HCT116 (cell line): ENCODE measurements at regions not wholly inside any gene's neighbourhood (a gene's known extent, or its start where the extent isn't known, plus 50 kb on each side); places are given as distances from the start of the nearest gene placed in this dataset.

Source experiments
- ATAC-seq: fragments of 200-7000 bp; cut with Tn5 transposase; 2 replicates; pipeline ENCODE4 v1.9.1; 2020; ENCODE audit warnings: mild to moderate bottlenecking, moderate library complexity
- BruUV-seq: library from RNA; stranded (reverse); fragments of 400-500 nt; replicated peaks from 2 replicates; lab custom pipeline; 2021; lab: Mats Ljungman, UMichigan
- CTCF ChIA-PET: fragments of 300-600 bp; sonication (Branson Sonifier 250); formaldehyde crosslinking; loops from one replicate; lab custom pipeline; 2021; ENCODE audit warnings: antibody characterized with exemption; lab: Charles Lee
- POLR2A ChIA-PET: fragments of 300-600, 350-600 bp; sonication (Branson Sonifier 250); formaldehyde crosslinking; loops from one replicate; lab custom pipeline; 2021; ENCODE audit warnings: antibody characterized with exemption; lab: Charles Lee
- RAD21 ChIA-PET, 2 experiments: fragments of 300-600 bp; sonication (Branson Sonifier 250); formaldehyde crosslinking; loops; one replicate each; lab custom pipeline; 2023; ENCODE audit warnings: low total read pairs in 2 of 2; ENCODE audit not compliant: uncharacterized antibody in 2 of 2, unreplicated experiment in 2 of 2, low non-redundant PET in 1 of 2; lab: Charles Lee
- DNase-seq: peaks from one replicate; pipeline ENCODE4 v3.0.0-alpha.2; 2010; ENCODE audit warnings: low read depth, low spot score
- H2AFZ ChIP-seq: fragments of 200-600 bp; shearing (Covaris generic), sonication (generic); 2 replicates; pipeline ENCODE4 v1.6.1; 2017; ENCODE audit warnings: low read depth, mixed run types, mixed read lengths, antibody characterized with exemption, low read length; ENCODE audit not compliant: poor library complexity, severe bottlenecking
- H3K27ac ChIP-seq: 2 replicates; pipeline ENCODE4 v1.5.1; 2012; ENCODE audit warnings: low read depth, low read length
- H3K27me3 ChIP-seq: fragments of 200-600 bp; sonication (generic); 2 replicates; pipeline ENCODE4 v1.6.1; 2016; ENCODE audit warnings: mixed run types, low read length, mixed read lengths; ENCODE audit not compliant: insufficient read depth
- H3K36me3 ChIP-seq, 2 experiments: fragments of 200-500 bp in 1 of 2; fragments of 200-600 bp in 1 of 2; sonication (Bioruptor generic) in 1 of 2; sonication (generic) in 1 of 2; 2 replicates each; pipeline versions ENCODE4 v1.5.1 to v1.6.1; 2014 to 2016; ENCODE audit warnings: low read length in 2 of 2, inconsistent platforms in 1 of 2, mixed read lengths in 1 of 2, mixed run types in 1 of 2; ENCODE audit not compliant: insufficient read depth in 2 of 2, control insufficient read depth in 1 of 2
- H3K4me1 ChIP-seq, 2 experiments: fragments of 200-600 bp in 1 of 2; sonication (generic) in 1 of 2; 2 replicates each; pipeline versions ENCODE4 v1.5.1 to v1.6.1; 2012 to 2017; ENCODE audit warnings: low read length in 2 of 2, inconsistent platforms in 1 of 2, mild to moderate bottlenecking in 1 of 2, mixed read lengths in 1 of 2, mixed run types in 1 of 2, moderate library complexity in 1 of 2; ENCODE audit not compliant: insufficient read depth in 2 of 2, control insufficient read depth in 1 of 2
- H3K4me2 ChIP-seq: fragments of 200-600 bp; sonication (generic); 2 replicates; pipeline ENCODE4 v1.6.1; 2017; ENCODE audit warnings: mixed run types, low read length, mixed read lengths
- H3K4me3 ChIP-seq, 2 experiments: fragments of 200-600 bp in 1 of 2; sonication (generic) in 1 of 2; replicated peaks in 1 of 2; 2 replicates each; pipeline ENCODE4 v1.5.1; 2011 to 2016; ENCODE audit warnings: low read length in 2 of 2, control low read depth in 1 of 2, low read depth in 1 of 2, mild to moderate bottlenecking in 1 of 2, mixed read lengths in 1 of 2, mixed run types in 1 of 2
- H3K79me2 ChIP-seq: fragments of 200-600 bp; sonication (generic); 2 replicates; pipeline ENCODE4 v1.6.1; 2017; ENCODE audit warnings: mild to moderate bottlenecking, mixed run types, low read length, moderate library complexity, mixed read lengths; ENCODE audit not compliant: insufficient read depth
- H3K9ac ChIP-seq: fragments of 200-600 bp; sonication (generic); 2 replicates; pipeline ENCODE4 v1.6.1; 2016; ENCODE audit warnings: low read length, mixed read lengths
- H3K9me2 ChIP-seq: fragments of 200-600 bp; sonication (generic), shearing (Covaris generic); 2 replicates; pipeline ENCODE4 v1.6.1; 2017; ENCODE audit warnings: mixed run types, mild to moderate bottlenecking, moderate library complexity; ENCODE audit not compliant: insufficient read depth
- H3K9me3 ChIP-seq, 2 experiments: fragments of 200-500 bp in 1 of 2; fragments of 200-600 bp in 1 of 2; sonication (Bioruptor generic) in 1 of 2; sonication (generic) in 1 of 2; 2 replicates each; pipeline ENCODE4 v1.6.1; 2014 to 2017; ENCODE audit warnings: low read length in 2 of 2, mixed read lengths in 2 of 2, inconsistent platforms in 1 of 2, low read depth in 1 of 2, mild to moderate bottlenecking in 1 of 2, mixed run types in 1 of 2, moderate library complexity in 1 of 2; ENCODE audit not compliant: control insufficient read depth in 1 of 2, insufficient read depth in 1 of 2
- H4K20me1 ChIP-seq: fragments of 200-600 bp; sonication (generic), shearing (Covaris generic); 2 replicates; pipeline ENCODE4 v1.6.1; 2017; ENCODE audit warnings: mixed run types, mild to moderate bottlenecking, moderate library complexity; ENCODE audit not compliant: insufficient read depth
- CEBPB ChIP-seq: IDR thresholded peaks from 2 replicates; pipeline ENCODE4 v1.6.1; 2012; ENCODE audit warnings: low read depth
- ELF1 ChIP-seq: IDR thresholded peaks from 2 replicates; pipeline ENCODE4 v1.6.1; 2012; ENCODE audit warnings: low read depth, borderline replicate concordance
- EZH2 ChIP-seq: fragments of 200-600 bp; sonication (generic); IDR thresholded peaks from 2 replicates; pipeline ENCODE4 v1.6.1; 2017; ENCODE audit warnings: antibody characterized with exemption, mixed run types
- EZH2phosphoT487 ChIP-seq: fragments of 200-600 bp; IDR thresholded peaks from 2 replicates; pipeline ENCODE4 v1.6.1; 2018; ENCODE audit warnings: antibody characterized with exemption, borderline replicate concordance
- FOSL1 ChIP-seq: IDR thresholded peaks from 2 replicates; pipeline ENCODE4 v1.6.1; 2012; ENCODE audit warnings: low read depth
- MAX ChIP-seq: IDR thresholded peaks from 2 replicates; pipeline ENCODE4 v1.6.1; 2012
- POLR2A ChIP-seq: IDR thresholded peaks from 2 replicates; pipeline ENCODE4 v1.7.0; 2011; ENCODE audit warnings: borderline replicate concordance; ENCODE audit not compliant: insufficient read depth, insufficient read length; ENCODE audit errors: extremely low read depth
- POLR2AphosphoS5 ChIP-seq: IDR thresholded peaks from 2 replicates; pipeline ENCODE4 v1.6.1; 2011; ENCODE audit warnings: mild to moderate bottlenecking, low read depth, low read length, moderate library complexity
- SIN3A ChIP-seq: IDR thresholded peaks from 2 replicates; pipeline ENCODE4 v1.6.1; 2012; ENCODE audit warnings: low read depth
- SP1 ChIP-seq: IDR thresholded peaks from 2 replicates; pipeline ENCODE4 v1.6.1; 2012; ENCODE audit warnings: low read depth
- SRF ChIP-seq: IDR thresholded peaks from 2 replicates; pipeline ENCODE4 v1.6.1; 2012; ENCODE audit warnings: low read depth
- YY1 ChIP-seq: IDR thresholded peaks from 2 replicates; pipeline ENCODE4 v1.6.1; 2011; ENCODE audit warnings: low read length, low read depth, moderate library complexity, mild to moderate bottlenecking; ENCODE audit not compliant: insufficient replicate concordance; ENCODE audit errors: extremely low read depth
- ZFX ChIP-seq: fragments of 450-650 bp; IDR thresholded peaks from 2 replicates; pipeline ENCODE4 v1.6.1; 2017
- intact Hi-C: fragments of 100-400 bp; cut with micrococcal nuclease; formaldehyde crosslinking; loops from 2 replicates; pipeline ENCODE4 v1.10.0; 2022
- TF ChIP-seq, protein P1 (sequence below): IDR thresholded peaks from 2 replicates; pipeline ENCODE4 v1.6.1; 2012; ENCODE audit warnings: low read depth

GRCh38 chr10:106336874-106337273, 827.6 kb downstream of the SORCS1 start:
- no TSS peak for BruUV-seq
- RAD21 ChIA-PET = no interaction called here
- ATAC-seq = no peak
- no peak overlapping the region for H2AFZ ChIP-seq
- H3K79me2 ChIP-seq = no peaks in the 10 kb centered on the region
- peaks cover 27 to 39% of the 10 kb centered on the region in 2 experiments; a peak in 3 of 4 replicates for H3K9me3 ChIP-seq
- DNase-seq = no peak
- no peaks in the 10 kb centered on the region for H3K4me1 ChIP-seq
- H3K4me2 ChIP-seq = no peak overlapping the region
- H3K27ac ChIP-seq = no peak overlapping the region
- H3K9me2 ChIP-seq = no peaks in the 10 kb centered on the region
- no peaks in the 10 kb centered on the region for H4K20me1 ChIP-seq
- H3K36me3 ChIP-seq = no peaks in the 10 kb centered on the region
- no peak overlapping the region for H3K9ac ChIP-seq
- intact Hi-C loops = no loop called here
- POLR2A ChIA-PET = no interaction called here
- TF ChIP-seq POLR2AphosphoS5 = no peak
- no peak for TF ChIP-seq SP1
- TF ChIP-seq POLR2A = no peak
- no peak for TF ChIP-seq ZFX
- TF ChIP-seq SRF = no peak
- TF ChIP-seq CEBPB = no peak
- no peak for TF ChIP-seq EZH2phosphoT487
- no peak for TF ChIP-seq YY1
- TF ChIP-seq SIN3A = no peak
- TF ChIP-seq, protein P1, sequence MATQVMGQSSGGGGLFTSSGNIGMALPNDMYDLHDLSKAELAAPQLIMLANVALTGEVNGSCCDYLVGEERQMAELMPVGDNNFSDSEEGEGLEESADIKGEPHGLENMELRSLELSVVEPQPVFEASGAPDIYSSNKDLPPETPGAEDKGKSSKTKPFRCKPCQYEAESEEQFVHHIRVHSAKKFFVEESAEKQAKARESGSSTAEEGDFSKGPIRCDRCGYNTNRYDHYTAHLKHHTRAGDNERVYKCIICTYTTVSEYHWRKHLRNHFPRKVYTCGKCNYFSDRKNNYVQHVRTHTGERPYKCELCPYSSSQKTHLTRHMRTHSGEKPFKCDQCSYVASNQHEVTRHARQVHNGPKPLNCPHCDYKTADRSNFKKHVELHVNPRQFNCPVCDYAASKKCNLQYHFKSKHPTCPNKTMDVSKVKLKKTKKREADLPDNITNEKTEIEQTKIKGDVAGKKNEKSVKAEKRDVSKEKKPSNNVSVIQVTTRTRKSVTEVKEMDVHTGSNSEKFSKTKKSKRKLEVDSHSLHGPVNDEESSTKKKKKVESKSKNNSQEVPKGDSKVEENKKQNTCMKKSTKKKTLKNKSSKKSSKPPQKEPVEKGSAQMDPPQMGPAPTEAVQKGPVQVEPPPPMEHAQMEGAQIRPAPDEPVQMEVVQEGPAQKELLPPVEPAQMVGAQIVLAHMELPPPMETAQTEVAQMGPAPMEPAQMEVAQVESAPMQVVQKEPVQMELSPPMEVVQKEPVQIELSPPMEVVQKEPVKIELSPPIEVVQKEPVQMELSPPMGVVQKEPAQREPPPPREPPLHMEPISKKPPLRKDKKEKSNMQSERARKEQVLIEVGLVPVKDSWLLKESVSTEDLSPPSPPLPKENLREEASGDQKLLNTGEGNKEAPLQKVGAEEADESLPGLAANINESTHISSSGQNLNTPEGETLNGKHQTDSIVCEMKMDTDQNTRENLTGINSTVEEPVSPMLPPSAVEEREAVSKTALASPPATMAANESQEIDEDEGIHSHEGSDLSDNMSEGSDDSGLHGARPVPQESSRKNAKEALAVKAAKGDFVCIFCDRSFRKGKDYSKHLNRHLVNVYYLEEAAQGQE = no peak
- no peak for TF ChIP-seq FOSL1
- TF ChIP-seq ELF1 = no peak
- TF ChIP-seq MAX = no peak
- TF ChIP-seq EZH2 = no peak
- CTCF ChIA-PET = no interaction called here
- H3K27me3 ChIP-seq = no peaks in the 10 kb centered on the region
- no peak overlapping the region for H3K4me3 ChIP-seq
